Activated CD8-positive, alpha-beta T cell treated with anti-CD3 and anti-CD28 coated beads for 36 hours (primary cell): ENCODE measurements at regions not wholly inside any gene's neighbourhood (a gene's known extent, or its start where the extent isn't known, plus 50 kb on each side); places are given as distances from the start of the nearest gene placed in this dataset.

Experiments
- ATAC-seq: fragments of 200-7000 bp; cut with Tn5 transposase; one replicate; pipeline ENCODE4 v1.10.0; 2021; ENCODE audit warnings: mild to moderate bottlenecking, moderate library complexity
- CTCF ChIA-PET: fragments of 350-600 bp; sonication (Branson Sonifier 250); formaldehyde crosslinking; loops from one replicate; lab custom pipeline; 2021; ENCODE audit warnings: antibody characterized with exemption; lab: Charles Lee
- POLR2A ChIA-PET: fragments of 350-600 bp; sonication (Branson Sonifier 250); formaldehyde crosslinking; loops from one replicate; lab custom pipeline; 2021; ENCODE audit warnings: antibody characterized with exemption; lab: Charles Lee
- DNase-seq: peaks from one replicate; pipeline ENCODE4 v3.0.0-alpha.2; 2020
- H3K27ac Mint-ChIP-seq: one replicate; pipeline ENCODE4 v1.8.0; 2021; ENCODE audit warnings: mild to moderate bottlenecking, mixed read lengths
- H3K27me3 Mint-ChIP-seq: one replicate; pipeline ENCODE4 v1.8.0; 2021; ENCODE audit warnings: mixed read lengths
- H3K36me3 Mint-ChIP-seq: one replicate; pipeline ENCODE4 v1.8.0; 2021; ENCODE audit warnings: low read depth, mixed read lengths
- H3K4me1 Mint-ChIP-seq: one replicate; pipeline ENCODE4 v1.8.0; 2021; ENCODE audit warnings: low read depth, mixed read lengths
- H3K4me3 Mint-ChIP-seq: one replicate; pipeline ENCODE4 v1.8.0; 2021; ENCODE audit warnings: mild to moderate bottlenecking, moderate library complexity, mixed read lengths
- H3K9me3 Mint-ChIP-seq: one replicate; pipeline ENCODE4 v1.8.0; 2021; ENCODE audit warnings: mixed read lengths
- intact Hi-C: fragments of 100-400 bp; cut with micrococcal nuclease; formaldehyde crosslinking; loops from one replicate; pipeline ENCODE4 v1.10.0; 2022
- TF ChIP-seq, protein P1 (sequence below): fragments of 200-600 bp; IDR thresholded peaks from one replicate; pipeline ENCODE4 v1.8.0; 2022; ENCODE audit warnings: antibody characterized with exemption, mild to moderate bottlenecking

DNA sequence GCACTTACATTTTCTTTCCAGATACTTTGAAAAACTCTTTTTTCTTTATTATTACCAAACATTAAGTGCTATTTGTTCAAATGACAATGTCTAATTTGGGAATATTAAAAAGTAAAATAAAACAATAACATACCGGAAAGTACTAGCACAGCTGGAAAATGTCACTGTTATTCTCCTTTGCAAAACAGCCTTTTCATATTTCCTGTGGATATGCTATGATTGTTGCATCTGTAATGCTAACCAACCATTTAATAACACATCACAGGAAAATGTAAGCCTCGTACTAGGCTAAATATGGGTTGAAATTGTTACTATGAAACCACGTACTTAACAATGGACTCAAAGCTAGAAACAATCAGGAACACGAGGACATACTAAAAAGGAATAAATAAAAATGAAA is 298.1 kb downstream of the CBLN2 start:
- CTCF ChIA-PET = no interaction called here
- no peaks in the 10 kb centered on the region for H3K27me3 Mint-ChIP-seq
- no peaks in the 10 kb centered on the region for H3K36me3 Mint-ChIP-seq

DNA sequence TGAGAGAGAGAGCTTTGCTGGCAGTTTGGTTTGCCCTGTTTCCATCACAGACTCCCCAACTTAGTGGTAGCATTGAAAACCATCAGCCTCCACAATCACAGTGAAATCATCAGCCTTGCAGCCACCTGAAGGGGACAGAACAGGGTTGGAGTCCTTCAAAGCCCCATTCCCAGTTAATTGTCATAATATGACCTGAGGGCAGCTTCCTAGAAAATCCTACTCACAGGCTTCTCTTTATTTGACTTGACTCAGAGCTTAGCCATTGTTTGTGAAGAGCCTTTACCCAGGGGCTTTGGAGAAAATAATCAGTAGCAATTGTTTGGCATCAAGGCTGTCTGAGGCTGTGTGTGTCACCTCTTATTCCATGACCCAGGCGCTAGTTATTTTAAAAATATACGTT is 308.7 kb downstream of the CBLN2 start:
- no peak overlapping the region for H3K27ac Mint-ChIP-seq
- no peak for ATAC-seq
- DNase-seq = no peak
- no peaks in the 10 kb centered on the region for H3K4me1 Mint-ChIP-seq
- intact Hi-C loops = no loop called here
- peaks cover 5% of the 10 kb centered on the region for H3K9me3 Mint-ChIP-seq
- H3K4me3 Mint-ChIP-seq = no peak overlapping the region
- CTCF ChIA-PET = no interaction called here
- no peaks in the 10 kb centered on the region for H3K36me3 Mint-ChIP-seq
- no peaks in the 10 kb centered on the region for H3K27me3 Mint-ChIP-seq
- POLR2A ChIA-PET = no interaction called here
- TF ChIP-seq, protein P1, sequence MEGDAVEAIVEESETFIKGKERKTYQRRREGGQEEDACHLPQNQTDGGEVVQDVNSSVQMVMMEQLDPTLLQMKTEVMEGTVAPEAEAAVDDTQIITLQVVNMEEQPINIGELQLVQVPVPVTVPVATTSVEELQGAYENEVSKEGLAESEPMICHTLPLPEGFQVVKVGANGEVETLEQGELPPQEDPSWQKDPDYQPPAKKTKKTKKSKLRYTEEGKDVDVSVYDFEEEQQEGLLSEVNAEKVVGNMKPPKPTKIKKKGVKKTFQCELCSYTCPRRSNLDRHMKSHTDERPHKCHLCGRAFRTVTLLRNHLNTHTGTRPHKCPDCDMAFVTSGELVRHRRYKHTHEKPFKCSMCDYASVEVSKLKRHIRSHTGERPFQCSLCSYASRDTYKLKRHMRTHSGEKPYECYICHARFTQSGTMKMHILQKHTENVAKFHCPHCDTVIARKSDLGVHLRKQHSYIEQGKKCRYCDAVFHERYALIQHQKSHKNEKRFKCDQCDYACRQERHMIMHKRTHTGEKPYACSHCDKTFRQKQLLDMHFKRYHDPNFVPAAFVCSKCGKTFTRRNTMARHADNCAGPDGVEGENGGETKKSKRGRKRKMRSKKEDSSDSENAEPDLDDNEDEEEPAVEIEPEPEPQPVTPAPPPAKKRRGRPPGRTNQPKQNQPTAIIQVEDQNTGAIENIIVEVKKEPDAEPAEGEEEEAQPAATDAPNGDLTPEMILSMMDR = no peak

More for the DNA sequence above, 298.1 kb downstream of the CBLN2 start:
- POLR2A ChIA-PET = no interaction called here
- Mint-ChIP-seq H3K9me3 (peaks cover 4% of the 10 kb centered on the region), H3K4me3 (no peak overlapping the region), H3K4me1 (no peaks in the 10 kb centered on the region), H3K27ac (no peak overlapping the region)
- TF ChIP-seq, protein P1 = no peak
- ATAC-seq (no peak), DNase-seq (no peak)
- intact Hi-C loops = no loop called here

DNA sequence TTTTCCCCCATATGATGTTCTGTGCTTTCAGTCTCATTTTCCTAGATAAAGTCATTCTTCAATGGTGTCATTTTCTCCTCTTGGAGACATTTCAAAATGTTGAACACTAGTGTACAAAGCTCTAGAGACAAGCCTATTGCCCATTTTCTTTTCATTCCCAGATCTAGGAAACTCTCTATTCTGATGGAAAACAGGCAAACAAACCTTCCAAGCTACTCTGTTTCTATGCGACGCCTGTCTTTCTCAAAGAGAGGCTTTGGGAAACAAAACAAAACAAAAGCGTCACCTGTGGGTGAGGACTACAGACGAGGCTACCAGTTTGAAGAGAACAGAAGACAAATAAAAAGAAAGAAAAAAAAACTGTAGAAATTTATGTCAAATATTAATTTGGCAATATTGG is 311.0 kb downstream of the CBLN2 start:
- DNase-seq (no peak), ATAC-seq (no peak)
- Mint-ChIP-seq H3K9me3 (peaks cover 5% of the 10 kb centered on the region), H3K36me3 (no peaks in the 10 kb centered on the region), H3K4me3 (no peak overlapping the region), H3K4me1 (no peaks in the 10 kb centered on the region), H3K27me3 (no peaks in the 10 kb centered on the region), H3K27ac (no peak overlapping the region)
- intact Hi-C loops = no loop called here
- ChIA-PET POLR2A (no interaction called here), CTCF (no interaction called here)
- TF ChIP-seq, protein P1 = no peak

DNA sequence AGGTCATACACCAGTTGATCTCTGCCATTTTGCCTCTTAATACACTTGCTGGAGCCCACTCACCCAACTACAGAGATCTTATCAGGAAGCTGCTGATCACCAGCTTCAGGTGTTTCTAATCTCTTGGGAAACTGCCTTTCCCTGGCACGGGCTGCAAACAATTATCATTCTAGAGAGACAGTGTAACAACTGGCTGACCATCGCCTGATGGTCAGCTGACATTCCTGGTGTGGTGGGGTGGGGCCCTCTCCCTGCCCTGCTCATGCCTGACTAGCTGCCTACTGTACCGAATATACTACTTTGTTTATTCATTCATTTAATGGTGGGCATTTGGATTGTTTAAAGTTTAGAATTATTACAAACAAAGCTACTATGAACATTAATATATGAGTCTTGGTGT is 311.5 kb downstream of the CBLN2 start:
- TF ChIP-seq, protein P1 = no peak
- no peak for DNase-seq
- Mint-ChIP-seq H3K27ac (no peak overlapping the region), H3K27me3 (no peaks in the 10 kb centered on the region), H3K9me3 (peaks cover 5% of the 10 kb centered on the region), H3K4me1 (no peaks in the 10 kb centered on the region), H3K36me3 (no peaks in the 10 kb centered on the region), H3K4me3 (no peak overlapping the region)
- CTCF ChIA-PET = no interaction called here
- intact Hi-C loops = no loop called here
- POLR2A ChIA-PET = no interaction called here
- ATAC-seq = no peak

DNA sequence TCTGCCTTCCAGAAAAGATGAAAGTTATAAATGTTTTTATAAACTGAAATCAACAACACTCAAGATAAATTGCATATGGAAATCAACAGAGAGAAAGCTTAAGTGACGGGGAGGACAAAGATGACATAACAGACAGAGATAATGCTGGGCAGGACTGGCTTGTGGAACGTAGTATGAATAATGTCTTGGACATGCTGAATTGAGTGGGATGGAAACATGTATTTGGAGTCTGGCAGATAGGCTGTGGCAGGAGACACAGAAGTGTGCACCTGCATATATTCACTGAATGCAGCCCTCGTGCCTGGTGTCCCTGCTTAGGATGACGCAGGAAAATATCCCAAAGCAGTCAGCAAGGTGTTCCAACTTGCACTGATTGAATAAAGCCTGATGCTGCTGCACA is 318.2 kb downstream of the CBLN2 start:
- DNase-seq (no peak), ATAC-seq (no peak)
- POLR2A ChIA-PET = no interaction called here
- no peaks in the 10 kb centered on the region for H3K27me3 Mint-ChIP-seq
- peaks cover 5% of the 10 kb centered on the region for H3K9me3 Mint-ChIP-seq
- no peak overlapping the region for H3K27ac Mint-ChIP-seq
- intact Hi-C loops = no loop called here
- TF ChIP-seq, protein P1 = no peak
- no peak overlapping the region for H3K4me3 Mint-ChIP-seq
- no peaks in the 10 kb centered on the region for H3K4me1 Mint-ChIP-seq
- CTCF ChIA-PET = no interaction called here
- no peaks in the 10 kb centered on the region for H3K36me3 Mint-ChIP-seq
